LHCN-M2 (cell line): ENCODE measurements at regions not wholly inside any gene's neighbourhood (a gene's known extent, or its start where the extent isn't known, plus 50 kb on each side); places are given as distances from the start of the nearest gene placed in this dataset.
"Not testable (repeated sequence)": the region's sequence is repeated elsewhere in the genome, so short reads cannot be mapped to it uniquely, and the experiment has no call there.

Experiments used
- DNase-seq: peaks from one replicate; pipeline ENCODE4 v3.0.0-alpha.2; 2012; ENCODE audit warnings: low read depth

- DNase-seq: no peak
Observed at GRCh38 chr15:69554279-69554961, 101.8 kb downstream of the RPLP1 start.

DNA sequence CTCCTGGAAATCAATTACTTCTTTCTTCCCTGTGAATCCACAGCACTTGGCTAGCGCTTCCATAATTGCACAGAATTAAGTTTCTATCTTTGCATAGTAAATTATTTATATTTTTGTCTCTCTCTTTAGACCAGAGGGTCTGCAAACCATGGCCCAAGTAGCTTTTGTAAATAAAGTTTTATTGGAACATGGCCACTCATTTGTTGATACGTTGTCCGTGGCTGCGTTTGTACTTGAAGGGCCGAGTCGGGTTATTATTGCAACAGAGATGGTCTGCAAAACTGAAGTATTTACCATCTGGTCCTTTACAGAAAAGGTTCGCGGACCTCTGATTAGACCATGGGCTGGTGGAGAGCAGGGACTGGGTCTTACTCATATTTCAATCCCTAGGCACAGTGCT lies 102.5 kb downstream of the RPLP1 start:
- DNase-seq: no peak

GRCh38 chr15:69556344-69556743 lies 103.7 kb downstream of the RPLP1 start:
- DNase-seq: no peak

GRCh38 chr15:69557020-69557706 lies 104.5 kb downstream of the RPLP1 start:
- peak; percentile 91 for DNase-seq

DNA sequence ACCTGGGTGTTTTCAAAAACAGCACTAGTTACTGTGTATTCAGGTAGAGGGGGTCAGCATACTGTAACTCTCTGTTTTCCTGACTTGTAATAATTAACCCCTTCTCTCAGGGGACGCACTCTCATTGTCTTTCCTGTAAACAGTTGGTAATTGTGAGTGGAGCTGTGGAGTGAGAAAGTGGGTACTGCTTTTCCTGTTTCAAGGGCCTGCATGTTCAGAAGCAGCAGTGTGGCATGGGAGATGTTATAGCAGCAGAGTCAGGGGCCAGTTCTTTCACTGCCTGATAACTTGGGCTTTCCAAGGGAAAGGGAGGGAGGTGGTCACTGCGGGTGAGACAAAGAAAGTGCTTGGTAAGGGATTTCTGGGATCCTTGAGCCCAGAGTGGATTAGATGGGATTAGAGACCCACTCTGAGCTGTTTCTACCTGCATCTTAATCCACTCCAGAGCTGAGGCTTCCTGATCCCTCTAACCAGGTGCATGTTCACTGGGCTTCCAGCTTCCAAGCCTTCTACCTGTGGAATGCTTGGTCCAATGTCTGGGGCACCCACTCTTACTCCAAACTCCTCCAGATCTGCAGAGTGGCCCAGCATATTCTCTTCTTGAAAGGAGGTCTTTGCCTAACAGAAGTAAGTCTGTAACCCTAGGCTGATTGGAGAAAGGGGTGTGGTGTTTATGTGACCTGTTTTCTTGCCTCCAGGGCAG lies 105.2 kb downstream of the RPLP1 start:
- no peak for DNase-seq

GRCh38 chr15:69559440-69560190 lies 107.0 kb downstream of the RPLP1 start:
- peak; percentile 42 for DNase-seq

- no peak for DNase-seq
Observed at GRCh38 chr15:69561071-69561784, 108.6 kb downstream of the RPLP1 start.

GRCh38 chr15:69562116-69562515 lies 109.5 kb downstream of the RPLP1 start:
- no peak for DNase-seq

- DNase-seq: no peak
Observed at GRCh38 chr15:69562564-69562963, 109.9 kb downstream of the RPLP1 start.

DNA sequence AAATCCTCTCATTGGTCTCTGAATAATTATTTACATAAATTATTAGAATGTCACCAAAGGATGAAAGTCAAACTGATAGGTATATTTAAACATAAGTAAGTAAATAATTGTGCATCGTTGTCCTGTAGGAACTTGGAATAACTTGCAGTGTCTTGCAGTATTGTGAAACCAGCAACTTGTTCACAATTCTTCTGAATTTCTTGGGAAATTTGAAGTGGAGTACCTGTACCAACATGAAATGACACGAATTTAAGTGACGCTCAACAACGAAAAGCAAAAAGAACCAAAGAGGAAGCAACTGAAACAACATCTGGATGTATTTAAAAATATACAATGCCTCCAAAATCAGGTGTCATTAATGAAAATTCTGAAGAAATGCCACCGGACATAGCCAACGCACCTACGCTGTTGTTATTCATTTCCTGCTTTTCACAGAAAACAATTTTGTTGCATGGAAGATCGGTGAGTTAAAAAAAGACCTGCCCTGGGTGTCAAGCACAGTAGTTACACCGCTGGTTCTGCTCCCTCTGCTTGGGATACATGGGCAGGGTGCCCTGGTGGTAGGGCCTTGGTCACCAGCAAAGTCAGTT lies 112.5 kb downstream of the RPLP1 start:
- no peak for DNase-seq

DNA sequence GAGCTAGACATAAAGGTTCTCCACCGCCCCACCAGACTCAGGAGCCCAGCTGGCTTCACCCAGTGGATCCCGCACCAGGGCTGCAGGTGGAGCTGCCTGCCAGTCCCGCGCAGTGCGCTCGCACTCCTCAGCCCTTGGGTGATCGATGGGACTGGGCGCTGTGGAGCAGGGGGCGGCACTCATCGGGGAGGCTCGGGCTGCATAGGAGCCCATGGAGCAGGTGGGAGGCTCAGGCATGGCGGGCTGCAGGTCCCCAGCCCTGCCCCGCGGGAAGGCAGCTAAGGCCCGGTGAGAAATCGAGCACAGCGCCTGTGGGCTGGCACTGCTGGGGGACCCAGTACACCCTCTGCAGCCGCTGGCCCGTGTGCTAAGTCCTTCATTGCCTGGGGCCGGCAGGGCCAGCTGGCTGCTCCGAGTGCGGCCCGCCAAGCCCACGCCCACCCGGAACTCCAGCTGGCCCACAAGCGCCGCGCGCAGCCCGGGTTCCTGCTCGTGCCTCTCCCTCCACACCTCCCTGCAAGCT lies 114.7 kb downstream of the RPLP1 start:
- DNase-seq: not testable (repeated sequence)

DNA sequence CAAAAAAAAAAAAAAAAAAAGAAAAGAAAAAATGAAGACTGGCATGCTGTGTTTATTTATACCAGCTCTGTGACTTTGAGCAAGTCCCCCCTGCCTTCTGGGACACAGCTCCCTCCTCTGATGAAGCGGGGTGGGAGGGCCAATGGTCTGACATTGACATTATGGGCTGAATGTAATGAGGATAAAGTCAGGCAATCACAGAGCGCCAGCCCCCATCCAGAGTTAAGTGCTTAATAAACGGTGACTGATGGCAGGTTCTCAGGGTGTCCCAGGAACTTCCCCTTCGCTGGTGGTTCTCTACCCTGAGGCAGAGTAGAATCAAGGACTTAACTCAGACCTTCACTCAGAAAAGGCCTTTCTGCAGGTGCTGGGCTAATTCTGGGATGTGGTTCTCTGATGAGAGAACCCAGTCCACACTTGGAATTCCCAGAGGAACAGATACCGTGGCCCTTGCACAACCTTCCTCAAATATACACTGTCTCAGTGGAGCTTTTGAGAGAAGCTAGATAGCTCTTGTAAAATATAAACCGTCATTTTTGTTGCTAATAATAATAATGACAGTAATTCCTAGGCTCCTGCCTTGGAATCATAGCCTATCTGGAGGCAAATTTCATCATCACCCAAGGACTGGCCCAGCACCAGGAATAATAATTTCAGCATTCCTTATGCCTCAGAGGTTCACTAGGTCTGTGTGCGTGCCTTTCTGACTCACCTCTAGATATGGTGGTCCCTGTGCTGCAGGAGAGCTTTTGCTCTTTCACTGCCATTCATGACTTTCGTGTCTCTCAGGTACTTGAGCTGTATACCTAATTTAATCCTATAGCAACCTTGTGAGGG lies 115.8 kb downstream of the RPLP1 start:
- no peak for DNase-seq

DNA sequence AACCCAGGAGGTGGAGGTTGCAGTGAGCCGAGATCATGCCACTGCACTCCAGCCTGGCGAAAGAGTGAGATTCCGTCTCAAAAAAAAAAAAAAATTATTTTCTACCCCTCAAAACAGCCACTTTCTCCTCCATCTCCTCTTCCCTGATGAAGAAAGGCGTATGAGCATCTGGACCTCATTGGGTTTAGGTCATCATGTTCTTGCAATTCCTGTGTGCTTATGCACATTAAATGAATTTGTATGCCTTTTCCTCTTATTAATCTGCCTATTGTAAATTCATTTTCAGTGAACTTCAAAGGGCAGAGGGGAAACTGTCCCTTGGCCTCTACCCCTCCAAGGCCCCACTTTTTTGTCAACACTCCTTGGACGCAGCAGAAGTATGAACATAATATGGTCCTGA lies 117.8 kb downstream of the RPLP1 start:
- DNase-seq: no peak

GRCh38 chr15:69570997-69571396 lies 118.4 kb downstream of the RPLP1 start:
- DNase-seq: no peak

- not testable (repeated sequence) for DNase-seq
Observed at GRCh38 chr15:69573278-69573677, 120.7 kb downstream of the RPLP1 start.

DNA sequence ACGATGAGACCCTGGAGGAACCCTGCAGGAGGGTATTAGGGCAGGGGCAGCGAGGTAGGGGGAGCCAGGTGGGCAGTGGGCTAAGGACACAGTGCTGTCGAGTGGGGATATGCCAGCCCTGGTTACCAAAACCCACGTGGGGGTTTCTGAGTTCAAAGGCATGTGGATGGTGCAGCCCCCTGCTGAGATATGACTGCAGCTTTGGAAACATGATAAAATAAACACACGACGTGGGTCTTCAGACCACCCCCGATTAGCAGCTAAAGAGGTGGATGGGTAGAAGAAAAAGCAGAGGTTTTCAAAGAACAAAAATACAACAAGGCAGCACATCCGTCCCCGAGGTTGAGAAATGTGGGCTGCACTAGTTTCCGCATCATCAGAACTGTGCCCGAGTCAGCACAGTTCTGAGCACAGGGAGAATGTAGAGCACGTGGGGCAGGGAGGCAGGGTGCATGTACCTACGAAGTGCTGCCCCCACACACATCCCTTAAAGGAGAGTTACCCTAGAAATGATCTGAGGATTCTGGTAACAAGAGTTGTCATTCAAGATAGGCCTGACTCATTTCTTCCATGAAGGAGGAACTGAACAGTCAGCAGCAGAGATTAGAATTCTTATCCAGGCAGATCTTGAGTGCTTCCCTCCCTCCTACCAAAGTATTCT lies 121.3 kb downstream of the RPLP1 start:
- no peak for DNase-seq

- DNase-seq: no peak
Observed at GRCh38 chr15:69574506-69574905, 121.9 kb downstream of the RPLP1 start.

DNA sequence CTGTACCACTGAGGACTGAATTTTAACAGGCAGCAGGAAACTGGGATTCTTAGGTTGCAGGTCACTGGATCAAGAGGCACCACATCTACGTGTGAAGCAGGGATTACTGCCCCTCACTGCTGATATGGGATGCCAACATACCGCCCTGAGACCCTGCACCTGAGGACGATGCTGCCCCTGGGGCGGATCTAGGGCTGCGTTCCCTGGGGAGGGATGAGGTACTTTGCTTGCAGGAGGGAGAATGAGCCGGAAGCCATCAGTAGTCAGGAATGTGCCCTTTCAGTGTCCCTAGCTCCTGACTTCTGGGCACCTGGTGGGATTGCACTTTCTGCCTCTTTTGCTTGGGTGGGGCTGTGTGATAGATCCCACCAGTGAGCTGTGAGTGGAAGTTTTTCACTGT lies 122.8 kb downstream of the RPLP1 start:
- no peak for DNase-seq

GRCh38 chr15:69576035-69576526 lies 123.5 kb downstream of the RPLP1 start:
- DNase-seq: no peak
